Neuronal stem cell (in vitro differentiated cells): ENCODE measurements at regions not wholly inside any gene's neighbourhood (a gene's known extent, or its start where the extent isn't known, plus 50 kb on each side); places are given as distances from the start of the nearest gene placed in this dataset.

Experiments used
- DNase-seq: peaks from one replicate; pipeline ENCODE4 v3.0.0-alpha.2; 2013; ENCODE audit warnings: low spot score
- H2AFZ ChIP-seq: one replicate; pipeline ENCODE4 v1.6.1; 2013; ENCODE audit warnings: mild to moderate bottlenecking, low read length, inconsistent platforms
- H2AK5ac ChIP-seq: 2 replicates; pipeline ENCODE4 v1.6.1; 2013; ENCODE audit warnings: low read depth, mild to moderate bottlenecking, inconsistent platforms, low read length, moderate library complexity, mixed read lengths
- H2BK120ac ChIP-seq: 2 replicates; pipeline ENCODE4 v1.6.1; 2013; ENCODE audit warnings: low read depth, mild to moderate bottlenecking, inconsistent platforms, low read length, moderate library complexity, mixed read lengths
- H2BK12ac ChIP-seq: one replicate; pipeline ENCODE4 v1.6.1; 2013; ENCODE audit warnings: low read length, inconsistent platforms
- H2BK15ac ChIP-seq: 2 replicates; pipeline ENCODE4 v1.6.1; 2013; ENCODE audit warnings: mild to moderate bottlenecking, low read length, inconsistent platforms, mixed read lengths
- H2BK5ac ChIP-seq: one replicate; pipeline ENCODE4 v1.6.1; 2013; ENCODE audit warnings: inconsistent platforms, mild to moderate bottlenecking, low read length, moderate library complexity
- H3K14ac ChIP-seq: one replicate; pipeline ENCODE4 v1.6.1; 2013; ENCODE audit warnings: low read length, inconsistent platforms
- H3K18ac ChIP-seq: 2 replicates; pipeline ENCODE4 v1.6.1; 2013; ENCODE audit warnings: low read length, inconsistent platforms
- H3K23ac ChIP-seq: 2 replicates; pipeline ENCODE4 v1.6.1; 2013; ENCODE audit warnings: low read depth, mild to moderate bottlenecking, mixed read lengths, low read length, inconsistent platforms; ENCODE audit not compliant: poor library complexity
- H3K27ac ChIP-seq: replicated peaks from 3 replicates; pipeline ENCODE4 v1.5.1; 2013; ENCODE audit warnings: low read length, inconsistent platforms
- H3K27me3 ChIP-seq, 3 experiments: 2 replicates each; pipeline ENCODE4 v1.6.1; 2013; ENCODE audit warnings: low read length in 3 of 3, mild to moderate bottlenecking in 2 of 3, inconsistent platforms in 1 of 3, low read depth in 1 of 3, mixed read lengths in 1 of 3, moderate library complexity in 1 of 3; ENCODE audit not compliant: control insufficient read depth in 3 of 3, insufficient read depth in 3 of 3
- H3K36me3 ChIP-seq, 2 donors: replicated peaks in 1 of 2; 2 replicates each; pipeline ENCODE4 v1.6.1; 2013; ENCODE audit warnings: low read length in 2 of 2; ENCODE audit not compliant: control insufficient read depth in 2 of 2, insufficient read depth in 2 of 2
- H3K4ac ChIP-seq: 2 replicates; pipeline ENCODE4 v1.6.1; 2013; ENCODE audit warnings: inconsistent platforms, mild to moderate bottlenecking, low read length, moderate library complexity
- H3K4me1 ChIP-seq, 2 donors: 1 replicate in 1 of 2; 2 replicates in 1 of 2; pipeline ENCODE4 v1.6.1; 2013; ENCODE audit warnings: low read length in 2 of 2, low read depth in 1 of 2; ENCODE audit not compliant: control insufficient read depth in 2 of 2, insufficient read depth in 1 of 2
- H3K4me2 ChIP-seq: one replicate; pipeline ENCODE4 v1.6.1; 2013; ENCODE audit warnings: mild to moderate bottlenecking, low read length, inconsistent platforms; ENCODE audit not compliant: insufficient read depth, poor library complexity, severe bottlenecking
- H3K4me3 ChIP-seq, 2 donors: 2 replicates each; pipeline ENCODE4 v1.5.1; 2013; ENCODE audit warnings: low read length in 2 of 2, mild to moderate bottlenecking in 2 of 2, inconsistent platforms in 1 of 2, moderate library complexity in 1 of 2
- H3K79me1 ChIP-seq: one replicate; pipeline ENCODE4 v1.6.1; 2013; ENCODE audit warnings: low read depth, mild to moderate bottlenecking, inconsistent platforms, low read length, moderate library complexity
- H3K9ac ChIP-seq: one replicate; pipeline ENCODE4 v1.6.1; 2013; ENCODE audit warnings: mild to moderate bottlenecking, low read depth, low read length, inconsistent platforms; ENCODE audit not compliant: poor library complexity
- H3K9me3 ChIP-seq, 2 donors: replicated peaks in 1 of 2; 2 replicates each; pipeline versions ENCODE3 to v1.6.1; 2013; ENCODE audit warnings: low read length in 2 of 2, mild to moderate bottlenecking in 2 of 2, inconsistent platforms in 1 of 2, low read depth in 1 of 2, mixed read lengths in 1 of 2, moderate library complexity in 1 of 2; ENCODE audit not compliant: control insufficient read depth in 2 of 2, insufficient read depth in 1 of 2
- H4K8ac ChIP-seq: one replicate; pipeline ENCODE4 v1.6.1; 2013; ENCODE audit warnings: low read depth, mild to moderate bottlenecking, inconsistent platforms, low read length, moderate library complexity
- H4K91ac ChIP-seq: one replicate; pipeline ENCODE4 v1.6.1; 2013; ENCODE audit warnings: low read length, low read depth, mild to moderate bottlenecking, inconsistent platforms; ENCODE audit not compliant: poor library complexity
- WGBS, 2 donors: extraction: QIAGEN DNeasy Blood & Tissue Kit; methylation state at CpG; one replicate each; pipeline ENCODE4 v1.1.7; 2013; ENCODE audit warnings: missing lambda C conversion rate in 2 of 2, mixed read lengths in 1 of 2; ENCODE audit not compliant: insufficient read length in 2 of 2, insufficient replicate concordance in 1 of 2; ENCODE audit errors: extremely low coverage in 2 of 2; 5-methylcytosine and 5-hydroxymethylcytosine counted together

GRCh38 chr7:41121228-41121627, 581.7 kb downstream of the INHBA start:
- Histone ChIP-seq H2BK120ac (no peak overlapping the region), H4K8ac (no peak overlapping the region), H3K18ac (no peak overlapping the region), H3K27ac (no peak overlapping the region), H3K4me3 (no peak overlapping the region), H3K4ac (no peak overlapping the region), H3K36me3 (no peaks in the 10 kb centered on the region), H4K91ac (no peak overlapping the region), H2AK5ac (no peak overlapping the region), H2BK15ac (no peak overlapping the region), H2AFZ (no peak overlapping the region), H3K9me3 (no peaks in the 10 kb centered on the region), H3K4me2 (no peak overlapping the region), H3K27me3 (no peaks in the 10 kb centered on the region), H3K9ac (no peak overlapping the region), H3K79me1 (no peaks in the 10 kb centered on the region), H3K4me1 (peaks cover 2 to 3% of the 10 kb centered on the region in 2 donors), H2BK12ac (no peak overlapping the region), H3K14ac (no peak overlapping the region), H2BK5ac (no peak overlapping the region), H3K23ac (no peak overlapping the region)
- DNase-seq, result no peak

GRCh38 chr7:41118486-41118885, 584.4 kb downstream of the INHBA start:
- Histone ChIP-seq H3K9me3 (no peaks in the 10 kb centered on the region), H2BK15ac (no peak overlapping the region), H4K8ac (no peak overlapping the region), H3K4me1 (peaks cover 2 to 5% of the 10 kb centered on the region in 2 donors), H2BK120ac (no peak overlapping the region), H3K9ac (no peak overlapping the region), H3K4me3 (no peak overlapping the region), H3K4ac (no peak overlapping the region), H4K91ac (no peak overlapping the region), H3K27ac (no peak overlapping the region), H3K79me1 (no peaks in the 10 kb centered on the region), H3K14ac (no peak overlapping the region), H2AFZ (no peak overlapping the region), H2AK5ac (no peak overlapping the region), H3K27me3 (no peaks in the 10 kb centered on the region), H3K18ac (no peak overlapping the region), H2BK5ac (no peak overlapping the region), H3K36me3 (no peaks in the 10 kb centered on the region), H2BK12ac (no peak overlapping the region), H3K23ac (no peak overlapping the region), H3K4me2 (no peak overlapping the region)
- no peak for DNase-seq
- WGBS, 2 donors, result no CpG with 5 or more reads among the region's 4 CpGs

DNA sequence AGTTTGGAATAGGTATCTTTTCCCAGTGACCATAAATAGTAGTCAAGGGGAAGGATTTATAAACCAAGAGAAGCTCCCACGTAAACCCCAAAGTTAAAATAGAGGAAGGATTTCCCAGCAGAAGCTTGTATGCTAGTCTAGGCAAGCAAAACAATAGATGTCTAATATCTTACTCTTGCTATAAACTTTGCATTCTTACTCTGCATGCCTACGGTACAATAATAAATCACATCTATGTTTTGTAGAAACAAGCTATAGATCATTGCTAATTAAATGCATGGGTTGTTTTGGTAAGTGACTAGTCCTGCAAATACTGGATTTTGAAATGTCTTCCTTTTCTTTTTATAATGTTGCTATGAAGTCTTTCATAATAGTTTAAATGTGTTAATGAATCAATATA, 585.5 kb downstream of the INHBA start:
- Histone ChIP-seq H2BK120ac (no peak overlapping the region), H3K4ac (no peak overlapping the region), H2AFZ (no peak overlapping the region), H4K91ac (no peak overlapping the region), H2BK5ac (no peak overlapping the region), H2AK5ac (no peak overlapping the region), H3K14ac (no peak overlapping the region), H4K8ac (no peak overlapping the region), H3K9ac (no peak overlapping the region), H3K9me3 (no peaks in the 10 kb centered on the region), H3K27ac (no peak overlapping the region), H3K18ac (no peak overlapping the region), H3K23ac (no peak overlapping the region), H3K79me1 (no peaks in the 10 kb centered on the region), H3K4me3 (no peak overlapping the region), H3K36me3 (no peaks in the 10 kb centered on the region), H2BK12ac (no peak overlapping the region), H2BK15ac (no peak overlapping the region), H3K4me1 (peaks cover 0 to 2% of the 10 kb centered on the region in 2 donors), H3K4me2 (no peak overlapping the region), H3K27me3 (no peaks in the 10 kb centered on the region)
- no CpG with 5 or more reads among the region's 2 CpGs for WGBS, 2 donors
- no peak for DNase-seq

GRCh38 chr7:41116817-41117216, 586.1 kb downstream of the INHBA start:
- H2BK120ac ChIP-seq, result no peak overlapping the region
- H4K8ac ChIP-seq, result no peak overlapping the region
- H2BK5ac ChIP-seq, result no peak overlapping the region
- H3K4me3 ChIP-seq, result no peak overlapping the region
- peaks cover 0 to 2% of the 10 kb centered on the region in 2 donors for H3K4me1 ChIP-seq
- H3K9ac ChIP-seq, result no peak overlapping the region
- H3K14ac ChIP-seq, result no peak overlapping the region
- H3K27ac ChIP-seq, result no peak overlapping the region
- no peaks in the 10 kb centered on the region for H3K36me3 ChIP-seq
- no peak overlapping the region for H2AK5ac ChIP-seq
- H3K79me1 ChIP-seq, result no peaks in the 10 kb centered on the region
- WGBS, 2 donors, result no CpG with 5 or more reads among the region's 1 CpG
- no peak for DNase-seq
- H4K91ac ChIP-seq, result no peak overlapping the region
- H3K4me2 ChIP-seq, result no peak overlapping the region
- no peak overlapping the region for H2BK12ac ChIP-seq
- no peak overlapping the region for H3K18ac ChIP-seq
- no peak overlapping the region for H3K23ac ChIP-seq
- no peak overlapping the region for H2AFZ ChIP-seq
- no peaks in the 10 kb centered on the region for H3K27me3 ChIP-seq
- H3K4ac ChIP-seq, result no peak overlapping the region
- H2BK15ac ChIP-seq, result no peak overlapping the region
- no peaks in the 10 kb centered on the region for H3K9me3 ChIP-seq
